OCI-LY1 (cell line): ENCODE measurements at regions not wholly inside any gene's neighbourhood (a gene's known extent, or its start where the extent isn't known, plus 50 kb on each side); places are given as distances from the start of the nearest gene placed in this dataset.

ENCODE experiments used
- H2AFZ ChIP-seq: fragments of 200-600 bp; sonication (generic), shearing (Covaris generic); 2 replicates; pipeline ENCODE4 v1.6.0; 2014; ENCODE audit warnings: antibody characterized with exemption, mild to moderate bottlenecking, low read length
- H3F3A ChIP-seq: fragments of 200-600 bp; sonication (generic), shearing (Covaris generic); 2 replicates; pipeline ENCODE4 v1.6.0; 2014; ENCODE audit warnings: mild to moderate bottlenecking, antibody characterized with exemption, low read length, moderate library complexity; ENCODE audit not compliant: insufficient read depth
- H3K27ac ChIP-seq: fragments of 200-600 bp; sonication (generic); 2 replicates; pipeline ENCODE4 v1.5.1; 2014; ENCODE audit warnings: low read length, mixed run types, mild to moderate bottlenecking, low read depth; ENCODE audit not compliant: poor library complexity, severe bottlenecking
- H3K27me3 ChIP-seq: fragments of 200-600 bp; sonication (generic); 2 replicates; pipeline ENCODE4 v1.6.0; 2014; ENCODE audit warnings: antibody characterized with exemption, mild to moderate bottlenecking, low read length, moderate library complexity; ENCODE audit not compliant: insufficient read depth
- H3K36me3 ChIP-seq: fragments of 200-600 bp; sonication (generic); 2 replicates; pipeline ENCODE4 v1.6.1; 2014; ENCODE audit warnings: mild to moderate bottlenecking, antibody characterized with exemption, low read length, moderate library complexity, mixed read lengths; ENCODE audit not compliant: insufficient read depth
- H3K4me1 ChIP-seq: fragments of 200-600 bp; sonication (generic); 2 replicates; pipeline ENCODE4 v1.5.1; 2014; ENCODE audit warnings: mild to moderate bottlenecking, low read length, moderate library complexity; ENCODE audit not compliant: insufficient read depth, severe bottlenecking
- H3K4me2 ChIP-seq: fragments of 200-600 bp; sonication (generic), shearing (Covaris generic); 2 replicates; pipeline ENCODE4 v1.6.1; 2014; ENCODE audit warnings: low read length
- H3K4me3 ChIP-seq: fragments of 200-600 bp; sonication (generic); 2 replicates; pipeline ENCODE4 v1.5.1; 2014; ENCODE audit warnings: low read length, low read depth, mild to moderate bottlenecking, mixed read lengths; ENCODE audit not compliant: poor library complexity, severe bottlenecking
- H3K79me2 ChIP-seq: fragments of 200-600 bp; shearing (Covaris generic); 2 replicates; pipeline ENCODE4 v1.6.1; 2016; ENCODE audit warnings: mixed run types, low read length, mixed read lengths; ENCODE audit not compliant: insufficient read depth
- H3K9ac ChIP-seq: fragments of 200-600 bp; sonication (generic), shearing (Covaris generic); 2 replicates; pipeline ENCODE4 v1.6.1; 2014; ENCODE audit warnings: mild to moderate bottlenecking, low read length, mixed read lengths
- H3K9me2 ChIP-seq: fragments of 200-600 bp; sonication (generic), shearing (Covaris generic); 2 replicates; pipeline ENCODE4 v1.6.1; 2014; ENCODE audit warnings: low read depth, mild to moderate bottlenecking, low read length, mixed read lengths
- H3K9me3 ChIP-seq: fragments of 200-600 bp; shearing (Covaris generic); 2 replicates; pipeline ENCODE4 v1.6.1; 2014; ENCODE audit warnings: low read length, mixed read lengths
- H4K20me1 ChIP-seq: fragments of 200-600 bp; sonication (generic), shearing (Covaris generic); 2 replicates; pipeline ENCODE4 v1.6.0; 2016; ENCODE audit warnings: mild to moderate bottlenecking, low read length; ENCODE audit not compliant: insufficient read depth
- EZH2 ChIP-seq: fragments of 200-600 bp; sonication (generic), shearing (Covaris generic); IDR thresholded peaks from 2 replicates; pipeline ENCODE4 v1.8.0; 2017; ENCODE audit warnings: borderline replicate concordance, mixed run types, mild to moderate bottlenecking, antibody characterized with exemption, low read length, moderate library complexity, mixed read lengths
- TF ChIP-seq, protein P1 (sequence below): fragments of 200-600 bp; sonication (generic), shearing (Covaris generic); IDR thresholded peaks from 2 replicates; pipeline ENCODE4 v1.5.1; 2017; ENCODE audit warnings: mild to moderate bottlenecking, antibody characterized with exemption, low read length, moderate library complexity, mixed read lengths

DNA sequence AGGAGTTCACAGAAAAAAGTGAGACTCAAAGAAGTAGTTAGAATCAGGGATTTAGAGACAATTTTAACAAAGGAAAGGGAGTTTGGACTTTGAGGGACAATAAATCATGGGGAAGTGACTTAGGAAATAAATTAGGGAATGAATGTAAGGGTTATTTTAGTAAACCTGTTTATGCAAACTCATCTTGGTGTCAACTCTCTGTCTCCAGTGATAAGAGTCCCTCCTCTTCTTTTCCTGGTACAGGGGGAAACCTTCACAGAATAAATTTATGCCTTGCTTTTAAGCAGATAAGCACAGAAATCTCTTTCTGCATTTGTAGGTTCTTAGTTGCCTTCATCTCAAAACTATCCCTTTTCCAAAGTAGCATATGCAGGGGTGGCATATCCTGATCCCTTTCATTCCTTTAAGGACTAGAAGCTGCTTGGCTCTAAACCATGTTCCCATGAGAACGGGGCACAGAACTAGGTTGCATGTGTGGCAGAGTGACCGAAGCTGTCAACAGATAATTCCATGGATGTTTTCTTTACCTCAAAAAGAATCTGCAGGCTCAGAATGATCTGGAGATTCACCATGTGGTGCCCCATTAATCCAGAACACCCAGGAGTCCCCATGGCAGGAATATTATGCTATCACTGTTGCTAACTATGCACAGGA lies 155.4 kb downstream of the ZNF648 start:
- no peak overlapping the region for H3K9ac ChIP-seq

DNA sequence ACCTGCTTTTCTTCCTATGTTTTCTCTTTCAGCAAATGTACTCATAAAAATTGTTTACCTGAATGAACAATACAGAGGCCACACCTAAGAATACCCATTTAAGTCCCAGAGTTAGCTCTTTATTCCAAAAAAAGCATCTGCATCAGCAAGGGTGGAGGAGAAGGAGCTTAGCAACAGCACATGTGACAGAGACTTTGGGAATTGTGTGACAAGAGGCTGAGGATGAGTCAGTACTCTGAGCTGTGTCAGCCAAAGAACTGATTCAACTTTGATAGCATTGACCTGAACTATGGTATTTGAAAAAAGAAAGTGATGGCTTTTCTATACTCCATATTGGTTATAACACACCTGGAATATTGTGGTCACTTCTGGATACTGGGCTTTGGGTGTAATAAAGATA lies 162.7 kb downstream of the ZNF648 start:
- Histone ChIP-seq H4K20me1 (no peaks in the 10 kb centered on the region), H3K27me3 (no peaks in the 10 kb centered on the region), H2AFZ (no peak overlapping the region), H3K9me2 (no peaks in the 10 kb centered on the region), H3K4me1 (no peaks in the 10 kb centered on the region), H3K27ac (no peak overlapping the region), H3K9ac (no peak overlapping the region), H3K4me3 (no peak overlapping the region), H3K4me2 (no peak overlapping the region), H3K36me3 (no peaks in the 10 kb centered on the region), H3K9me3 (no peaks in the 10 kb centered on the region), H3K79me2 (no peaks in the 10 kb centered on the region), H3F3A (no peaks in the 10 kb centered on the region)
- TF ChIP-seq, protein P1, sequence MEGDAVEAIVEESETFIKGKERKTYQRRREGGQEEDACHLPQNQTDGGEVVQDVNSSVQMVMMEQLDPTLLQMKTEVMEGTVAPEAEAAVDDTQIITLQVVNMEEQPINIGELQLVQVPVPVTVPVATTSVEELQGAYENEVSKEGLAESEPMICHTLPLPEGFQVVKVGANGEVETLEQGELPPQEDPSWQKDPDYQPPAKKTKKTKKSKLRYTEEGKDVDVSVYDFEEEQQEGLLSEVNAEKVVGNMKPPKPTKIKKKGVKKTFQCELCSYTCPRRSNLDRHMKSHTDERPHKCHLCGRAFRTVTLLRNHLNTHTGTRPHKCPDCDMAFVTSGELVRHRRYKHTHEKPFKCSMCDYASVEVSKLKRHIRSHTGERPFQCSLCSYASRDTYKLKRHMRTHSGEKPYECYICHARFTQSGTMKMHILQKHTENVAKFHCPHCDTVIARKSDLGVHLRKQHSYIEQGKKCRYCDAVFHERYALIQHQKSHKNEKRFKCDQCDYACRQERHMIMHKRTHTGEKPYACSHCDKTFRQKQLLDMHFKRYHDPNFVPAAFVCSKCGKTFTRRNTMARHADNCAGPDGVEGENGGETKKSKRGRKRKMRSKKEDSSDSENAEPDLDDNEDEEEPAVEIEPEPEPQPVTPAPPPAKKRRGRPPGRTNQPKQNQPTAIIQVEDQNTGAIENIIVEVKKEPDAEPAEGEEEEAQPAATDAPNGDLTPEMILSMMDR: no peak
- no peak for TF ChIP-seq EZH2

More for the DNA sequence above, 155.4 kb downstream of the ZNF648 start:
- Histone ChIP-seq H3K79me2 (no peaks in the 10 kb centered on the region), H3K27ac (no peak overlapping the region), H3K36me3 (no peaks in the 10 kb centered on the region), H3F3A (no peaks in the 10 kb centered on the region), H3K4me3 (no peak overlapping the region), H4K20me1 (no peaks in the 10 kb centered on the region), H3K4me2 (no peak overlapping the region), H2AFZ (no peak overlapping the region), H3K4me1 (no peaks in the 10 kb centered on the region), H3K27me3 (no peaks in the 10 kb centered on the region), H3K9me2 (no peaks in the 10 kb centered on the region), H3K9me3 (no peaks in the 10 kb centered on the region)
- TF ChIP-seq, protein P1: no peak
- no peak for TF ChIP-seq EZH2

DNA sequence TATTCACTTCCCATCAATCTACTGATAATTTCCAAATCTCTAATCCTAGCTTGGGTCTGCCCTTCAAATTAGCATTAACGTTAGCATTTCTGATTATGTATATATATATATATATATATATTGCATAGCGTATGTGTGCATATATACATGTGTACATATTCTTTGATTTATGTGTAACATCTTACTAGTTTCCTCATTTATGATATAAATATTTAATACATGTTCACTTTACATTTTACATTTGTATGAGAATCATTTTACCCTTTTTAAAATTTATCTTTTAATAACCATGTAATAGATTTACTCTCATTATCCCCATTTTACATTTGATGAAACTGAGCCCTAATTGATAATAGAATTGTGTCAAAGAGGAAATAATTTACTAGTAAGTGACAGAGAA lies 164.7 kb downstream of the ZNF648 start:
- Histone ChIP-seq H3K9me3 (no peaks in the 10 kb centered on the region), H3K9ac (no peak overlapping the region), H3K27me3 (no peaks in the 10 kb centered on the region), H3K36me3 (no peaks in the 10 kb centered on the region), H3K9me2 (no peaks in the 10 kb centered on the region), H3K27ac (no peak overlapping the region), H3K4me2 (no peak overlapping the region), H3K4me3 (no peak overlapping the region), H3K79me2 (no peaks in the 10 kb centered on the region), H2AFZ (no peak overlapping the region), H3F3A (no peaks in the 10 kb centered on the region), H3K4me1 (no peaks in the 10 kb centered on the region), H4K20me1 (no peaks in the 10 kb centered on the region)
- TF ChIP-seq EZH2: no peak
- TF ChIP-seq, protein P1: no peak
